HCT116 (cell line): ENCODE measurements at regions not wholly inside any gene's neighbourhood (a gene's known extent, or its start where the extent isn't known, plus 50 kb on each side); places are given as distances from the start of the nearest gene placed in this dataset.

Source experiments
- ATAC-seq: fragments of 200-7000 bp; cut with Tn5 transposase; 2 replicates; pipeline ENCODE4 v1.9.1; 2020; ENCODE audit warnings: mild to moderate bottlenecking, moderate library complexity
- BruUV-seq: library from RNA; stranded (reverse); fragments of 400-500 nt; replicated peaks from 2 replicates; lab custom pipeline; 2021; lab: Mats Ljungman, UMichigan
- CTCF ChIA-PET: fragments of 300-600 bp; sonication (Branson Sonifier 250); formaldehyde crosslinking; loops from one replicate; lab custom pipeline; 2021; ENCODE audit warnings: antibody characterized with exemption; lab: Charles Lee
- POLR2A ChIA-PET: fragments of 300-600, 350-600 bp; sonication (Branson Sonifier 250); formaldehyde crosslinking; loops from one replicate; lab custom pipeline; 2021; ENCODE audit warnings: antibody characterized with exemption; lab: Charles Lee
- RAD21 ChIA-PET, 2 experiments: fragments of 300-600 bp; sonication (Branson Sonifier 250); formaldehyde crosslinking; loops; one replicate each; lab custom pipeline; 2023; ENCODE audit warnings: low total read pairs in 2 of 2; ENCODE audit not compliant: uncharacterized antibody in 2 of 2, unreplicated experiment in 2 of 2, low non-redundant PET in 1 of 2; lab: Charles Lee
- DNase-seq: peaks from one replicate; pipeline ENCODE4 v3.0.0-alpha.2; 2010; ENCODE audit warnings: low read depth, low spot score
- H2AFZ ChIP-seq: fragments of 200-600 bp; shearing (Covaris generic), sonication (generic); 2 replicates; pipeline ENCODE4 v1.6.1; 2017; ENCODE audit warnings: low read depth, mixed run types, mixed read lengths, antibody characterized with exemption, low read length; ENCODE audit not compliant: poor library complexity, severe bottlenecking
- H3K27ac ChIP-seq: 2 replicates; pipeline ENCODE4 v1.5.1; 2012; ENCODE audit warnings: low read depth, low read length
- H3K27me3 ChIP-seq: fragments of 200-600 bp; sonication (generic); 2 replicates; pipeline ENCODE4 v1.6.1; 2016; ENCODE audit warnings: mixed run types, low read length, mixed read lengths; ENCODE audit not compliant: insufficient read depth
- H3K36me3 ChIP-seq, 2 experiments: fragments of 200-500 bp in 1 of 2; fragments of 200-600 bp in 1 of 2; sonication (Bioruptor generic) in 1 of 2; sonication (generic) in 1 of 2; 2 replicates each; pipeline versions ENCODE4 v1.5.1 to v1.6.1; 2014 to 2016; ENCODE audit warnings: low read length in 2 of 2, inconsistent platforms in 1 of 2, mixed read lengths in 1 of 2, mixed run types in 1 of 2; ENCODE audit not compliant: insufficient read depth in 2 of 2, control insufficient read depth in 1 of 2
- H3K4me1 ChIP-seq, 2 experiments: fragments of 200-600 bp in 1 of 2; sonication (generic) in 1 of 2; 2 replicates each; pipeline versions ENCODE4 v1.5.1 to v1.6.1; 2012 to 2017; ENCODE audit warnings: low read length in 2 of 2, inconsistent platforms in 1 of 2, mild to moderate bottlenecking in 1 of 2, mixed read lengths in 1 of 2, mixed run types in 1 of 2, moderate library complexity in 1 of 2; ENCODE audit not compliant: insufficient read depth in 2 of 2, control insufficient read depth in 1 of 2
- H3K4me2 ChIP-seq: fragments of 200-600 bp; sonication (generic); 2 replicates; pipeline ENCODE4 v1.6.1; 2017; ENCODE audit warnings: mixed run types, low read length, mixed read lengths
- H3K4me3 ChIP-seq, 2 experiments: fragments of 200-600 bp in 1 of 2; sonication (generic) in 1 of 2; replicated peaks in 1 of 2; 2 replicates each; pipeline ENCODE4 v1.5.1; 2011 to 2016; ENCODE audit warnings: low read length in 2 of 2, control low read depth in 1 of 2, low read depth in 1 of 2, mild to moderate bottlenecking in 1 of 2, mixed read lengths in 1 of 2, mixed run types in 1 of 2
- H3K79me2 ChIP-seq: fragments of 200-600 bp; sonication (generic); 2 replicates; pipeline ENCODE4 v1.6.1; 2017; ENCODE audit warnings: mild to moderate bottlenecking, mixed run types, low read length, moderate library complexity, mixed read lengths; ENCODE audit not compliant: insufficient read depth
- H3K9ac ChIP-seq: fragments of 200-600 bp; sonication (generic); 2 replicates; pipeline ENCODE4 v1.6.1; 2016; ENCODE audit warnings: low read length, mixed read lengths
- H3K9me2 ChIP-seq: fragments of 200-600 bp; sonication (generic), shearing (Covaris generic); 2 replicates; pipeline ENCODE4 v1.6.1; 2017; ENCODE audit warnings: mixed run types, mild to moderate bottlenecking, moderate library complexity; ENCODE audit not compliant: insufficient read depth
- H3K9me3 ChIP-seq, 2 experiments: fragments of 200-500 bp in 1 of 2; fragments of 200-600 bp in 1 of 2; sonication (Bioruptor generic) in 1 of 2; sonication (generic) in 1 of 2; 2 replicates each; pipeline ENCODE4 v1.6.1; 2014 to 2017; ENCODE audit warnings: low read length in 2 of 2, mixed read lengths in 2 of 2, inconsistent platforms in 1 of 2, low read depth in 1 of 2, mild to moderate bottlenecking in 1 of 2, mixed run types in 1 of 2, moderate library complexity in 1 of 2; ENCODE audit not compliant: control insufficient read depth in 1 of 2, insufficient read depth in 1 of 2
- H4K20me1 ChIP-seq: fragments of 200-600 bp; sonication (generic), shearing (Covaris generic); 2 replicates; pipeline ENCODE4 v1.6.1; 2017; ENCODE audit warnings: mixed run types, mild to moderate bottlenecking, moderate library complexity; ENCODE audit not compliant: insufficient read depth
- CBX3 ChIP-seq: IDR thresholded peaks from 2 replicates; pipeline ENCODE4 v1.6.1; 2012; ENCODE audit warnings: low read depth
- CEBPB ChIP-seq: IDR thresholded peaks from 2 replicates; pipeline ENCODE4 v1.6.1; 2012; ENCODE audit warnings: low read depth
- FOSL1 ChIP-seq: IDR thresholded peaks from 2 replicates; pipeline ENCODE4 v1.6.1; 2012; ENCODE audit warnings: low read depth
- JUND ChIP-seq: IDR thresholded peaks from 2 replicates; pipeline ENCODE4 v1.6.1; 2012
- SIN3A ChIP-seq: IDR thresholded peaks from 2 replicates; pipeline ENCODE4 v1.6.1; 2012; ENCODE audit warnings: low read depth
- SP1 ChIP-seq: IDR thresholded peaks from 2 replicates; pipeline ENCODE4 v1.6.1; 2012; ENCODE audit warnings: low read depth
- SRF ChIP-seq: IDR thresholded peaks from 2 replicates; pipeline ENCODE4 v1.6.1; 2012; ENCODE audit warnings: low read depth
- TCF7L2 ChIP-seq: IDR thresholded peaks from 2 replicates; pipeline ENCODE4 v1.7.0; 2011; ENCODE audit warnings: borderline replicate concordance, inconsistent platforms; ENCODE audit not compliant: insufficient read depth, insufficient read length; ENCODE audit errors: extremely low read depth
- YY1 ChIP-seq: IDR thresholded peaks from 2 replicates; pipeline ENCODE4 v1.6.1; 2011; ENCODE audit warnings: low read length, low read depth, moderate library complexity, mild to moderate bottlenecking; ENCODE audit not compliant: insufficient replicate concordance; ENCODE audit errors: extremely low read depth
- ZFX ChIP-seq: fragments of 450-650 bp; IDR thresholded peaks from 2 replicates; pipeline ENCODE4 v1.6.1; 2017
- ZNF274 ChIP-seq: fragments of 200-500 bp; sonication (Bioruptor generic); IDR thresholded peaks from 2 replicates; pipeline ENCODE4 v1.6.1; 2014; ENCODE audit warnings: mild to moderate bottlenecking, low read depth, low read length, inconsistent platforms
- intact Hi-C: fragments of 100-400 bp; cut with micrococcal nuclease; formaldehyde crosslinking; loops from 2 replicates; pipeline ENCODE4 v1.10.0; 2022
- TF ChIP-seq, protein P1 (sequence below): IDR thresholded peaks from 2 replicates; pipeline ENCODE4 v1.6.1; 2012
- TF ChIP-seq, protein P2 (sequence below): IDR thresholded peaks from 2 replicates; pipeline ENCODE4 v1.6.1; 2011; ENCODE audit warnings: mild to moderate bottlenecking, low read length, moderate library complexity; ENCODE audit not compliant: insufficient replicate concordance; ENCODE audit errors: extremely low read depth
- TF ChIP-seq, protein P3 (sequence below), 3 experiments: fragments of 200-600 bp in 1 of 3; sonication (generic) in 1 of 3; IDR thresholded peaks in 2 of 3; conservative IDR thresholded peaks in 1 of 3; 2 replicates each; pipeline ENCODE4 v1.5.1; 2012 to 2017; ENCODE audit warnings: low read depth in 2 of 3, low read length in 2 of 3, antibody characterized with exemption in 1 of 3, borderline replicate concordance in 1 of 3, control low read depth in 1 of 3, mild to moderate bottlenecking in 1 of 3, mixed read lengths in 1 of 3, mixed run types in 1 of 3, moderate library complexity in 1 of 3; ENCODE audit not compliant: insufficient read depth in 1 of 3
- TF ChIP-seq, protein P4 (sequence below): IDR thresholded peaks from 2 replicates; pipeline ENCODE4 v1.6.1; 2012

DNA sequence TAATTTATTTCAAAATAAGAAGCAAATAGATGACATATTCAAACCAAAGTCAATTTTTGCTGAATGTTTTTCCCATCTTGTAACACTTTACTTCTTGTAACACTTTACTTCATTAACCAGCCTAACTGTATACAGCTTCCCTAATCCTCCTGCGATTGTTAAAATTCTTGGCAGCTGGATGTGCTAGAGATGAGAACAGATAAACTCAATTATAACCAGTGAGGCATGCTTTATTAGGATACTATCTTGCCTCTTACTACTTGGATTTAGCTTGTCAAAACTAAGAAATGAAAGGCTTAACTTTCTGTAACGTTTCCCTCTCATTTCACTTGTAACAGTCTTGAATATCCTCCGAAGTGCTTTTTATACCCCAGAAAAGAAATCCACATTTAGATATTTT, 94.1 kb upstream of the BMP5 start:
- H3K9me3 ChIP-seq: no peaks in the 10 kb centered on the region
- H3K9ac ChIP-seq: no peak overlapping the region
- no peaks in the 10 kb centered on the region for H3K9me2 ChIP-seq
- RAD21 ChIA-PET: no interaction called here
- no peak overlapping the region for H3K4me2 ChIP-seq
- BruUV-seq: no TSS peak
- no peaks in the 10 kb centered on the region for H3K36me3 ChIP-seq
- no peaks in the 10 kb centered on the region for H3K27me3 ChIP-seq
- no peak overlapping the region for H3K4me3 ChIP-seq
- no peak overlapping the region for H2AFZ ChIP-seq
- DNase-seq (no peak), ATAC-seq (no peak)
- CTCF ChIA-PET: no interaction called here
- intact Hi-C loops: no loop called here
- no peaks in the 10 kb centered on the region for H3K4me1 ChIP-seq
- H3K27ac ChIP-seq: no peak overlapping the region
- TF ChIP-seq CBX3 (no peak), FOSL1 (no peak), ZNF274 (no peak), SRF (no peak), YY1 (no peak), CEBPB (no peak), JUND (no peak), SIN3A (no peak), TCF7L2 (no peak), SP1 (no peak), ZFX (no peak)
- TF ChIP-seq, protein P1, sequence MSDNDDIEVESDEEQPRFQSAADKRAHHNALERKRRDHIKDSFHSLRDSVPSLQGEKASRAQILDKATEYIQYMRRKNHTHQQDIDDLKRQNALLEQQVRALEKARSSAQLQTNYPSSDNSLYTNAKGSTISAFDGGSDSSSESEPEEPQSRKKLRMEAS: no peak
- TF ChIP-seq, protein P2, sequence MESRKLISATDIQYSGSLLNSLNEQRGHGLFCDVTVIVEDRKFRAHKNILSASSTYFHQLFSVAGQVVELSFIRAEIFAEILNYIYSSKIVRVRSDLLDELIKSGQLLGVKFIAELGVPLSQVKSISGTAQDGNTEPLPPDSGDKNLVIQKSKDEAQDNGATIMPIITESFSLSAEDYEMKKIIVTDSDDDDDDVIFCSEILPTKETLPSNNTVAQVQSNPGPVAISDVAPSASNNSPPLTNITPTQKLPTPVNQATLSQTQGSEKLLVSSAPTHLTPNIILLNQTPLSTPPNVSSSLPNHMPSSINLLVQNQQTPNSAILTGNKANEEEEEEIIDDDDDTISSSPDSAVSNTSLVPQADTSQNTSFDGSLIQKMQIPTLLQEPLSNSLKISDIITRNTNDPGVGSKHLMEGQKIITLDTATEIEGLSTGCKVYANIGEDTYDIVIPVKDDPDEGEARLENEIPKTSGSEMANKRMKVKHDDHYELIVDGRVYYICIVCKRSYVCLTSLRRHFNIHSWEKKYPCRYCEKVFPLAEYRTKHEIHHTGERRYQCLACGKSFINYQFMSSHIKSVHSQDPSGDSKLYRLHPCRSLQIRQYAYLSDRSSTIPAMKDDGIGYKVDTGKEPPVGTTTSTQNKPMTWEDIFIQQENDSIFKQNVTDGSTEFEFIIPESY: no peak
- TF ChIP-seq, protein P3, sequence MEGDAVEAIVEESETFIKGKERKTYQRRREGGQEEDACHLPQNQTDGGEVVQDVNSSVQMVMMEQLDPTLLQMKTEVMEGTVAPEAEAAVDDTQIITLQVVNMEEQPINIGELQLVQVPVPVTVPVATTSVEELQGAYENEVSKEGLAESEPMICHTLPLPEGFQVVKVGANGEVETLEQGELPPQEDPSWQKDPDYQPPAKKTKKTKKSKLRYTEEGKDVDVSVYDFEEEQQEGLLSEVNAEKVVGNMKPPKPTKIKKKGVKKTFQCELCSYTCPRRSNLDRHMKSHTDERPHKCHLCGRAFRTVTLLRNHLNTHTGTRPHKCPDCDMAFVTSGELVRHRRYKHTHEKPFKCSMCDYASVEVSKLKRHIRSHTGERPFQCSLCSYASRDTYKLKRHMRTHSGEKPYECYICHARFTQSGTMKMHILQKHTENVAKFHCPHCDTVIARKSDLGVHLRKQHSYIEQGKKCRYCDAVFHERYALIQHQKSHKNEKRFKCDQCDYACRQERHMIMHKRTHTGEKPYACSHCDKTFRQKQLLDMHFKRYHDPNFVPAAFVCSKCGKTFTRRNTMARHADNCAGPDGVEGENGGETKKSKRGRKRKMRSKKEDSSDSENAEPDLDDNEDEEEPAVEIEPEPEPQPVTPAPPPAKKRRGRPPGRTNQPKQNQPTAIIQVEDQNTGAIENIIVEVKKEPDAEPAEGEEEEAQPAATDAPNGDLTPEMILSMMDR (IDR thresholded peaks at IDR 0.05 in 2 of 3, conservative IDR thresholded peaks at IDR 0.05 in 1 of 3; ENCODE audit: borderline replicate concordance in 1 of 3, insufficient read depth in 1 of 3, low read depth in 2 of 3, low read length in 2 of 3): no peak
- TF ChIP-seq, protein P4, sequence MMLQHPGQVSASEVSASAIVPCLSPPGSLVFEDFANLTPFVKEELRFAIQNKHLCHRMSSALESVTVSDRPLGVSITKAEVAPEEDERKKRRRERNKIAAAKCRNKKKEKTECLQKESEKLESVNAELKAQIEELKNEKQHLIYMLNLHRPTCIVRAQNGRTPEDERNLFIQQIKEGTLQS: no peak
- H4K20me1 ChIP-seq: no peaks in the 10 kb centered on the region
- H3K79me2 ChIP-seq: no peaks in the 10 kb centered on the region
- POLR2A ChIA-PET: no interaction called here
